IPS-11a (cell line): ENCODE measurements at regions not wholly inside any gene's neighbourhood (a gene's known extent, or its start where the extent isn't known, plus 50 kb on each side); places are given as distances from the start of the nearest gene placed in this dataset.

Experiments
- H3K4me3 ChIP-seq: one replicate; pipeline ENCODE4 v1.5.1; 2013; ENCODE audit warnings: low read depth, low read length, control low read depth

DNA sequence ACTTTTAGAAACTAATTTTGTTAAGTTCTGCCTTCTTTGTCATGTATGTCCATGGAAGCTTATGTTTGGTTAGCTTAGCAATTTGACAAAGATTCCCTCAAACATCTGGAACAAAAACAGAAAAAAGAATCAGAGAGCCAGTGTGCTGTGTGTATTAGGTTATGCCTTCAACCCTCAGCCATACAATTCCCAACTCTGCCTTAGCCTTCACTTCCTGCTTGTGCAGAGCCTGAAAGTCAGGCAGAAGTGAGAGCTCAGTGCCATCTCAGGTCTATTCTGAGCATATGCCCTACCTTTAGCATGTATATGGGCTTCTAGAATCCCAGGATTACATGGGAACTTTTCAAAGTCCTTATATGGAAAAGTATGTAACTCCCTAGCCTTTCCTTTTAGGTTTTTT, 58.2 kb upstream of the STOX2 start:
- H3K4me3 ChIP-seq, result no peak overlapping the region

DNA sequence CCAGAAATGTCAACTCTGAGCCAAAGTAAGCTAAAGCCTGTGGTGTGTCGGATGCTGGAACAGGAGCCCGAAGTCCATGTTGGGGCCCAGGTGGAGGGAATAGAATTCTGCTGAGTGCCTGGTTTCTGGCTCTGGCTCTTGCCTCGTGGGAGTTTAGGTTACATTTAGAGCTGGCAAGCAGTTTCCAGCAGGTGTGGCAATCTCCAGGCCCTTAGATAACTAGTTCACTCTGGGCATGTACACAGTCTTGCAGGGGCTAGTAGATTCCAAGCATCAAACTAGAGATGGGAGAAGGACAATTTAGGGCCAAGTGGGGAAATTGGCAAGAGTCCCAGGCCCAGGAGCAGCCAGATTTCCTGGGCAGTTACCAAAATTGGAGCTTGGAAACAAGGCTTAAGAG, 56.3 kb upstream of the STOX2 start:
- no peak overlapping the region for H3K4me3 ChIP-seq

DNA sequence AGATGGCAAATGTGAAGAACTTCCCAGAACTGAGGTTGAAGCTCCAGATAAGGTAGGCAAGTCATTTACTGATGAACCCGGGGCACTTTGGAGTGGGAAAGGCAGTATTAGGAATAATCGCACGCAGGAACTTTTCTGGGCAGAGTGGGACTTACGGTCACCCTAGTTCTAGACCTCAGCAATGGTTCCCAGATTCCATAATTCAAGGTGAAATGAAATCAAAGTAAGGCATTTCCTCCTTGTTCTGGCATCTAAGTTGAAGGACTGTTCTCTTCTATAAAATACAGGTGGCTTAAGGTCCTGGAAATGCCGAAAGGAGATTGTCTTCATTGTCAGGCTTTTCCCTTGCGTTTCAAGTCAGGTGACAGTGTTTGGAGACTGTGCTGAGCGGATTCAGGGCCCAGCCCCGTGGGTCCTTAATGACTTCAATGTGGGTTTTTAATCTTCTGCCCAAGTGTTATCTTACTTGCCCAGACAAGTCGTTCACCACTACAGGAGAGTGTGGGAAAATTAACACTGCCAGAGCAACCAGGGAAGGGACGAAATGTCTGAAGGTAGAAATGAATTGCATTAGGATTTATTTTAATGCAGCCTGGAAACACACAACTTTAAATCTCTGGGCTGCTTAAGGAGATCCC, 52.1 kb upstream of the STOX2 start:
- H3K4me3 ChIP-seq, result no peak overlapping the region

DNA sequence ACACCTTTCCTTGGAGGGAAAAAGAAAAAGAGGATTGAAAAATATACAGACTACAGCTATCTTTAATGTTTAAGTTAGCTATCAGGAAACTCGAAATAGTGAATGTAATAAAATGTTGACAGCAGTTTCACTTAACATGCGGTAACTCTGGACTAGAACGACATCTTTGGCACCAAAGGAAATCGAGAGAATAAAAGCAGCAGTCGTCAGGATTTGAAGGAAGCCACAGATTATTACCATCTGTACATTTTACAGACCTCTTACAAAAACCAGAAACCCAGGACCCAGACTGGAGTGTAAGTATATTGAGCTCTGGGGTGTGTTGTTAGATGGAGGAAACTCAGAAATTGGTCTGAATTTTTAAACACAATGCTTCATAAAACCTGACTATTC, 51.6 kb upstream of the STOX2 start:
- no peak overlapping the region for H3K4me3 ChIP-seq
